WTC11 (cell line): ENCODE measurements at regions not wholly inside any gene's neighbourhood (a gene's known extent, or its start where the extent isn't known, plus 50 kb on each side); places are given as distances from the start of the nearest gene placed in this dataset.

Source experiments
- ATAC-seq: fragments of 200-7000 bp; cut with Tn5 transposase; 2 replicates; pipeline ENCODE4 v1.10.0; 2021; ENCODE audit warnings: mild to moderate bottlenecking, moderate library complexity
- CTCF ChIA-PET: fragments of 300-600 bp; sonication (Branson Sonifier 250); formaldehyde crosslinking; loops from one replicate; lab custom pipeline; 2021; ENCODE audit warnings: antibody characterized with exemption; lab: Charles Lee
- POLR2A ChIA-PET: fragments of 350-600 bp; sonication (Branson Sonifier 250); formaldehyde crosslinking; loops from one replicate; lab custom pipeline; 2021; ENCODE audit warnings: antibody characterized with exemption; lab: Charles Lee
- DNase-seq: peaks from one replicate; pipeline ENCODE4 v3.0.0; 2021; ENCODE audit warnings: low spot score
- H3K27ac Mint-ChIP-seq: 2 replicates; pipeline ENCODE4 v1.8.0; 2021; ENCODE audit warnings: mixed read lengths
- H3K27me3 Mint-ChIP-seq: 2 replicates; pipeline ENCODE4 v1.8.0; 2021; ENCODE audit warnings: low read depth, mild to moderate bottlenecking, moderate library complexity, mixed read lengths
- H3K36me3 Mint-ChIP-seq: 2 replicates; pipeline ENCODE4 v1.8.0; 2021; ENCODE audit warnings: mixed read lengths
- H3K4me1 Mint-ChIP-seq: 2 replicates; pipeline ENCODE4 v1.8.0; 2022; ENCODE audit warnings: mixed read lengths
- H3K4me3 Mint-ChIP-seq: 2 replicates; pipeline ENCODE4 v1.8.0; 2021; ENCODE audit warnings: mild to moderate bottlenecking, moderate library complexity, mixed read lengths
- H3K9me3 Mint-ChIP-seq: 2 replicates; pipeline ENCODE4 v1.8.0; 2021; ENCODE audit warnings: mixed read lengths
- CBFB ChIP-seq: sonication (generic); formaldehyde crosslinking; IDR thresholded peaks from 2 replicates; pipeline ENCODE4 v1.8.1; 2022; ENCODE audit warnings: mild to moderate bottlenecking, low read depth, missing genetic modification reagents
- ESRRA ChIP-seq: sonication (generic); formaldehyde crosslinking; IDR thresholded peaks from 2 replicates; pipeline ENCODE4 v1.8.1; 2022; ENCODE audit warnings: mild to moderate bottlenecking, missing genetic modification reagents, borderline replicate concordance
- FOXP1 ChIP-seq: sonication (generic); formaldehyde crosslinking; IDR thresholded peaks from 2 replicates; pipeline ENCODE4 v1.8.0; 2022; ENCODE audit warnings: missing genetic modification reagents, mild to moderate bottlenecking, moderate library complexity, borderline replicate concordance
- IRF2 ChIP-seq: sonication (generic); formaldehyde crosslinking; IDR thresholded peaks from 2 replicates; pipeline ENCODE4 v1.8.0; 2022; ENCODE audit warnings: low read depth, missing genetic modification reagents, borderline replicate concordance
- JUN ChIP-seq: sonication (generic); formaldehyde crosslinking; IDR thresholded peaks from 2 replicates; pipeline ENCODE4 v1.8.0; 2023; ENCODE audit warnings: mild to moderate bottlenecking, missing genetic modification reagents
- KAT7 ChIP-seq: sonication (generic); formaldehyde crosslinking; IDR thresholded peaks from 2 replicates; pipeline ENCODE4 v1.8.1; 2023; ENCODE audit warnings: missing genetic modification reagents, mild to moderate bottlenecking, borderline replicate concordance
- NFYB ChIP-seq: sonication (generic); formaldehyde crosslinking; conservative IDR thresholded peaks from 2 replicates; pipeline ENCODE4 v1.8.0; 2022; ENCODE audit warnings: low read depth, missing genetic modification reagents
- NR2C2 ChIP-seq: sonication (generic); formaldehyde crosslinking; IDR thresholded peaks from 2 replicates; pipeline ENCODE4 v1.8.0; 2022; ENCODE audit warnings: mild to moderate bottlenecking, missing genetic modification reagents
- ZNF121 ChIP-seq: sonication (generic); formaldehyde crosslinking; IDR thresholded peaks from 2 replicates; pipeline ENCODE4 v1.8.0; 2023; ENCODE audit warnings: missing genetic modification reagents
- TF ChIP-seq, protein P1 (sequence below): sonication (generic); formaldehyde crosslinking; IDR thresholded peaks from 2 replicates; pipeline ENCODE4 v1.8.1; 2023; ENCODE audit warnings: mild to moderate bottlenecking, missing genetic modification reagents
- TF ChIP-seq, protein P2 (sequence below): fragments of 250-450 bp; sonication (Bioruptor Pico); IDR thresholded peaks from 2 replicates; pipeline ENCODE4 v1.9.0; 2021; ENCODE audit warnings: moderate library complexity, mild to moderate bottlenecking, inconsistent platforms, borderline replicate concordance
- TF ChIP-seq, protein P3 (sequence below): sonication (generic); formaldehyde crosslinking; IDR thresholded peaks from 2 replicates; pipeline ENCODE4 v1.8.1; 2022; ENCODE audit warnings: low read depth, missing genetic modification reagents, borderline replicate concordance
- TF ChIP-seq, protein P4 (sequence below): sonication (generic); formaldehyde crosslinking; IDR thresholded peaks from 2 replicates; pipeline ENCODE4 v1.8.0; 2022; ENCODE audit warnings: mild to moderate bottlenecking, missing genetic modification reagents
- TF ChIP-seq, protein P5 (sequence below): fragments of 250-450 bp; sonication (Bioruptor Pico); IDR thresholded peaks from 2 replicates; pipeline ENCODE4 v1.8.0; 2021; ENCODE audit warnings: mild to moderate bottlenecking
- TF ChIP-seq, protein P6 (sequence below): sonication (generic); formaldehyde crosslinking; IDR thresholded peaks from 2 replicates; pipeline ENCODE4 v1.8.1; 2023; ENCODE audit warnings: mild to moderate bottlenecking, moderate library complexity, missing genetic modification reagents
- TF ChIP-seq, protein P7 (sequence below): fragments of 250-450 bp; sonication (Bioruptor Pico); IDR thresholded peaks from 2 replicates; pipeline ENCODE4 v2.1.2; 2022; ENCODE audit warnings: mild to moderate bottlenecking, moderate library complexity

DNA sequence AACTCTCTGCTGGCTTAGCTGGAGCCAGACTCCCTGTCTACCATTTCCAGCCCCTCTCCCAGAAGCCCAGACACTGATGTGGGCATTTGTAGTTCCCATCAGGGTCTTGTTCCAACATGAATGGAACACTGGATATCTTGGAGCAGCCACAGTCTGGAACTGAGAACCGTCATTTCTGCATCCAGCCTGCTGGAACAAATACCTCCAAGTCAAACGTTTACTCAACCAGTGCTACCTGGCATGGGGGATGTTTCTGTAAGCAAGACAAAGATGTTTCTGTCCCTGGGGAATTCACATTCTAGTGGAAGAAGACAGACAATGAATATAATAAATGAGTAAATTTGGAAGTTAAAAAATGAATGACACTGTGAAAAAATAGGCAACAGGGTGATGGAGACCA lies 70.8 kb upstream of the ZNF438 start:
- Mint-ChIP-seq H3K27ac (no peak overlapping the region), H3K4me1 (peaks cover 8% of the 10 kb centered on the region), H3K36me3 (no peaks in the 10 kb centered on the region), H3K4me3 (no peak overlapping the region), H3K27me3 (no peaks in the 10 kb centered on the region), H3K9me3 (no peaks in the 10 kb centered on the region)
- ATAC-seq (no peak), DNase-seq (no peak)
- no peak for TF ChIP-seq FOXP1
- no peak for TF ChIP-seq CBFB (CRISPR knock-in tag)
- no peak for TF ChIP-seq NFYB
- TF ChIP-seq, protein P1, sequence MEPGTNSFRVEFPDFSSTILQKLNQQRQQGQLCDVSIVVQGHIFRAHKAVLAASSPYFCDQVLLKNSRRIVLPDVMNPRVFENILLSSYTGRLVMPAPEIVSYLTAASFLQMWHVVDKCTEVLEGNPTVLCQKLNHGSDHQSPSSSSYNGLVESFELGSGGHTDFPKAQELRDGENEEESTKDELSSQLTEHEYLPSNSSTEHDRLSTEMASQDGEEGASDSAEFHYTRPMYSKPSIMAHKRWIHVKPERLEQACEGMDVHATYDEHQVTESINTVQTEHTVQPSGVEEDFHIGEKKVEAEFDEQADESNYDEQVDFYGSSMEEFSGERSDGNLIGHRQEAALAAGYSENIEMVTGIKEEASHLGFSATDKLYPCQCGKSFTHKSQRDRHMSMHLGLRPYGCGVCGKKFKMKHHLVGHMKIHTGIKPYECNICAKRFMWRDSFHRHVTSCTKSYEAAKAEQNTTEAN (CRISPR knock-in tag) = no peak
- TF ChIP-seq, protein P2, sequence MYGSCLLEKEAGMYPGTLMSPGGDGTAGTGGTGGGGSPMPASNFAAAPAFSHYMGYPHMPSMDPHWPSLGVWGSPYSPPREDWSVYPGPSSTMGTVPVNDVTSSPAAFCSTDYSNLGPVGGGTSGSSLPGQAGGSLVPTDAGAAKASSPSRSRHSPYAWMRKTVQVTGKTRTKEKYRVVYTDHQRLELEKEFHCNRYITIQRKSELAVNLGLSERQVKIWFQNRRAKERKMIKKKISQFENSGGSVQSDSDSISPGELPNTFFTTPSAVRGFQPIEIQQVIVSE (CRISPR knock-in tag) = no peak
- no peak for TF ChIP-seq IRF2 (CRISPR knock-in tag)
- TF ChIP-seq JUN (CRISPR knock-in tag) = no peak
- TF ChIP-seq, protein P3, sequence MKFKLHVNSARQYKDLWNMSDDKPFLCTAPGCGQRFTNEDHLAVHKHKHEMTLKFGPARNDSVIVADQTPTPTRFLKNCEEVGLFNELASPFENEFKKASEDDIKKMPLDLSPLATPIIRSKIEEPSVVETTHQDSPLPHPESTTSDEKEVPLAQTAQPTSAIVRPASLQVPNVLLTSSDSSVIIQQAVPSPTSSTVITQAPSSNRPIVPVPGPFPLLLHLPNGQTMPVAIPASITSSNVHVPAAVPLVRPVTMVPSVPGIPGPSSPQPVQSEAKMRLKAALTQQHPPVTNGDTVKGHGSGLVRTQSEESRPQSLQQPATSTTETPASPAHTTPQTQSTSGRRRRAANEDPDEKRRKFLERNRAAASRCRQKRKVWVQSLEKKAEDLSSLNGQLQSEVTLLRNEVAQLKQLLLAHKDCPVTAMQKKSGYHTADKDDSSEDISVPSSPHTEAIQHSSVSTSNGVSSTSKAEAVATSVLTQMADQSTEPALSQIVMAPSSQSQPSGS (CRISPR knock-in tag) = no peak
- TF ChIP-seq ESRRA = no peak
- no peak for TF ChIP-seq NR2C2 (CRISPR knock-in tag)
- TF ChIP-seq KAT7 (CRISPR knock-in tag) = no peak
- TF ChIP-seq, protein P4, sequence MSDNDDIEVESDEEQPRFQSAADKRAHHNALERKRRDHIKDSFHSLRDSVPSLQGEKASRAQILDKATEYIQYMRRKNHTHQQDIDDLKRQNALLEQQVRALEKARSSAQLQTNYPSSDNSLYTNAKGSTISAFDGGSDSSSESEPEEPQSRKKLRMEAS = no peak
- TF ChIP-seq, protein P5, sequence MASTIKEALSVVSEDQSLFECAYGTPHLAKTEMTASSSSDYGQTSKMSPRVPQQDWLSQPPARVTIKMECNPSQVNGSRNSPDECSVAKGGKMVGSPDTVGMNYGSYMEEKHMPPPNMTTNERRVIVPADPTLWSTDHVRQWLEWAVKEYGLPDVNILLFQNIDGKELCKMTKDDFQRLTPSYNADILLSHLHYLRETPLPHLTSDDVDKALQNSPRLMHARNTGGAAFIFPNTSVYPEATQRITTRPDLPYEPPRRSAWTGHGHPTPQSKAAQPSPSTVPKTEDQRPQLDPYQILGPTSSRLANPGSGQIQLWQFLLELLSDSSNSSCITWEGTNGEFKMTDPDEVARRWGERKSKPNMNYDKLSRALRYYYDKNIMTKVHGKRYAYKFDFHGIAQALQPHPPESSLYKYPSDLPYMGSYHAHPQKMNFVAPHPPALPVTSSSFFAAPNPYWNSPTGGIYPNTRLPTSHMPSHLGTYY (CRISPR knock-in tag) = no peak
- TF ChIP-seq, protein P6, sequence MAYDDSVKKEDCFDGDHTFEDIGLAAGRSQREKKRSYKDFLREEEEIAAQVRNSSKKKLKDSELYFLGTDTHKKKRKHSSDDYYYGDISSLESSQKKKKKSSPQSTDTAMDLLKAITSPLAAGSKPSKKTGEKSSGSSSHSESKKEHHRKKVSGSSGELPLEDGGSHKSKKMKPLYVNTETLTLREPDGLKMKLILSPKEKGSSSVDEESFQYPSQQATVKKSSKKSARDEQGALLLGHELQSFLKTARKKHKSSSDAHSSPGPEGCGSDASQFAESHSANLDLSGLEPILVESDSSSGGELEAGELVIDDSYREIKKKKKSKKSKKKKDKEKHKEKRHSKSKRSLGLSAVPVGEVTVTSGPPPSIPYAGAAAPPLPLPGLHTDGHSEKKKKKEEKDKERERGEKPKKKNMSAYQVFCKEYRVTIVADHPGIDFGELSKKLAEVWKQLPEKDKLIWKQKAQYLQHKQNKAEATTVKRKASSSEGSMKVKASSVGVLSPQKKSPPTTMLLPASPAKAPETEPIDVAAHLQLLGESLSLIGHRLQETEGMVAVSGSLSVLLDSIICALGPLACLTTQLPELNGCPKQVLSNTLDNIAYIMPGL (CRISPR knock-in tag) = no peak
- POLR2A ChIA-PET = no interaction called here
- CTCF ChIA-PET = no interaction called here

DNA sequence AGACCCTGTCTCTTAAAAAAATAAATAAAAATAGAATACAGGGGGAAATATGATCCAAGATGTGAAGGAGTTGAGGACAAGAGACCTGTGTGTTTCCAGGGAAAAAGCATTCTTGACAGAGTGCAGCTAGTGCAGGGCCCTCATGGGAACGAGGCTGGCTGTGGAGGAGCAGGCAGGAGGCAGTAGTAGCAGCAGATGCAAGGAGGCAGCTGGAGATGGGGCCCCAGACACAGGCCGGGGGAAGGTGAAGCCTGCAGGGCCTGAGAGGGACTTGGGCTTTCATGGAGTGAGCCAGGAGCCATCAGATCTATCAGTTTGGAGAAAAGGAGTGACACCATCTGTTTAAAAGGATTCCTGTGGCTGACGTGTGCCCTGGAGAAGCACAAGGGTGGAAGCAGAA lies 71.4 kb upstream of the ZNF438 start:
- Mint-ChIP-seq H3K4me1 (peaks cover 8% of the 10 kb centered on the region), H3K9me3 (no peaks in the 10 kb centered on the region), H3K36me3 (no peaks in the 10 kb centered on the region), H3K27me3 (no peaks in the 10 kb centered on the region), H3K4me3 (no peak overlapping the region), H3K27ac (0 out of 2 replicates have a peak overlapping the region, but pooled peaks have one; percentile 12)
- no peak for ATAC-seq
- DNase-seq = no peak
- CTCF ChIA-PET = interaction anchor here (1.0 kb wide), 1 partner anchor 319 kb away, joined by 4 read pairs; no protein-coding TSS in a partner anchor
- TF ChIP-seq ZNF121 (CRISPR knock-in tag) = no peak
- TF ChIP-seq, protein P7, sequence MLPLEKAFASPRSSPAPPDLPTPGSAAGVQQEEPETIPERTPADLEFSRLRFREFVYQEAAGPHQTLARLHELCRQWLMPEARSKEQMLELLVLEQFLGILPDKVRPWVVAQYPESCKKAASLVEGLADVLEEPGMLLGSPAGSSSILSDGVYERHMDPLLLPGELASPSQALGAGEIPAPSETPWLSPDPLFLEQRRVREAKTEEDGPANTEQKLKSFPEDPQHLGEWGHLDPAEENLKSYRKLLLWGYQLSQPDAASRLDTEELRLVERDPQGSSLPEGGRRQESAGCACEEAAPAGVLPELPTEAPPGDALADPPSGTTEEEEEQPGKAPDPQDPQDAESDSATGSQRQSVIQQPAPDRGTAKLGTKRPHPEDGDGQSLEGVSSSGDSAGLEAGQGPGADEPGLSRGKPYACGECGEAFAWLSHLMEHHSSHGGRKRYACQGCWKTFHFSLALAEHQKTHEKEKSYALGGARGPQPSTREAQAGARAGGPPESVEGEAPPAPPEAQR (CRISPR knock-in tag) = no peak
- TF ChIP-seq KAT7 (CRISPR knock-in tag) = no peak
- POLR2A ChIA-PET = no interaction called here
